ENCODE measurements at regions not wholly inside any gene's neighbourhood (a gene's known extent, or its start where the extent isn't known, plus 50 kb on each side); places are given as distances from the start of the nearest gene placed in this dataset.

DNA sequence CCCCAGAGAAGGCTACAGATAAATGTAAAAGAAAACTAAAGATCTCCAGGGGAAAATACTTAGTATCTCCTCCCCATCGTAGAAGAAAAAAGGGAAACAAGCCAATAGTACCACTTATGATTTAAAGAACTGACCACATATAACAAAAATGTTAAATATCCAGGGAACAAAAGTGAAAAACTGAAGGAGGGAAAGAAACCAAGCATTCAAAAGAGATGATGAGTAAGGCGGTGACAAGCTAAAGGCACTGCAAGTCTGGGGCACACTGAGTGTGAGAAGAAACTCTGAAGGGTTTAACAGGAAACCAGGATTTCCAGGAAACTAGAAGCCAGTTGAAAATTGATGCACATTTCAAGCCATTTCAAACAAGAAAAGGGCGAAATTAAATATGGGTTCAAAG is 226.3 kb downstream of the AHR start (continued):
- TF ChIP-seq IRF3 (IDR thresholded peaks at IDR 0.05; ENCODE audit: low read depth, low read length) (no peak), JUND (IDR thresholded peaks at IDR 0.05) (no peak), CHD2 (IDR thresholded peaks at IDR 0.05; ENCODE audit: low read length, partially characterized antibody) (no peak), RXRA (IDR thresholded peaks at IDR 0.05; ENCODE audit: borderline replicate concordance, low read depth) (no peak), RAD21 (IDR thresholded peaks at IDR 0.05; ENCODE audit: low read length) (no peak), TCF12 (IDR thresholded peaks at IDR 0.05) (no peak), TAF1 (IDR thresholded peaks at IDR 0.05; ENCODE audit: borderline replicate concordance, low read depth, low read length) (no peak), RFX5 (IDR thresholded peaks at IDR 0.05; ENCODE audit: low read length) (no peak)

- Histone ChIP-seq H3F3A (replicated peaks; ENCODE audit: insufficient read depth) (peaks cover 5% of the 10 kb centered on the region), H3K27ac (ENCODE audit: low read depth in 2 of 2, low read length in 1 of 2) (no peak overlapping the region), H3K9ac (no peak overlapping the region), H3K27me3 (ENCODE audit: insufficient read depth) (no peaks in the 10 kb centered on the region), H3K4me3 (ENCODE audit: low read depth in 2 of 2, low read length in 1 of 2) (no peak overlapping the region), H3K79me2 (ENCODE audit: insufficient read depth) (no peaks in the 10 kb centered on the region), H3K36me3 (replicated peaks in 1 of 2; ENCODE audit: control insufficient read depth in 1 of 2, insufficient read depth in 2 of 2, low read length in 1 of 2) (no peaks in the 10 kb centered on the region), H3K9me3 (no peaks in the 10 kb centered on the region), H2AFZ (ENCODE audit: low read depth) (no peak overlapping the region), H4K20me1 (ENCODE audit: insufficient read depth) (no peaks in the 10 kb centered on the region), H3K4me2 (no peak overlapping the region), H3K9me2 (no peaks in the 10 kb centered on the region), H3K4me1 (ENCODE audit: control insufficient read depth in 1 of 2, insufficient read depth in 2 of 2, low read depth in 1 of 2, low read length in 1 of 2) (peaks cover 0 to 8% of the 10 kb centered on the region in 2 experiments; a peak in 1 of 4 replicates)
- TF ChIP-seq NFIC (IDR thresholded peaks at IDR 0.05; ENCODE audit: borderline replicate concordance): no peak
- no peak for TF ChIP-seq MEF2A (IDR thresholded peaks at IDR 0.05; ENCODE audit: borderline replicate concordance, low read depth)
- TF ChIP-seq TEAD4 (IDR thresholded peaks at IDR 0.05; ENCODE audit: borderline replicate concordance, insufficient read depth): no peak
- TF ChIP-seq SIN3A (IDR thresholded peaks at IDR 0.05; ENCODE audit: borderline replicate concordance, low read depth, low read length): no peak
- no peak for TF ChIP-seq RXRA (IDR thresholded peaks at IDR 0.05; ENCODE audit: borderline replicate concordance, low read depth)
- no peak for TF ChIP-seq CHD2 (IDR thresholded peaks at IDR 0.05; ENCODE audit: low read length, partially characterized antibody)
- no peak for TF ChIP-seq FOSL2 (IDR thresholded peaks at IDR 0.05; ENCODE audit: borderline replicate concordance, low read depth)
- TF ChIP-seq NRF1 (IDR thresholded peaks at IDR 0.05; ENCODE audit: low read depth, low read length): no peak
- TF ChIP-seq, protein P1, sequence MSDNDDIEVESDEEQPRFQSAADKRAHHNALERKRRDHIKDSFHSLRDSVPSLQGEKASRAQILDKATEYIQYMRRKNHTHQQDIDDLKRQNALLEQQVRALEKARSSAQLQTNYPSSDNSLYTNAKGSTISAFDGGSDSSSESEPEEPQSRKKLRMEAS (IDR thresholded peaks at IDR 0.05; ENCODE audit: low read depth): no peak
- no peak for TF ChIP-seq FOXJ3 (CRISPR knock-in tag; IDR thresholded peaks at IDR 0.05)
- TF ChIP-seq RAD21 (IDR thresholded peaks at IDR 0.05; ENCODE audit: low read length): no peak
- no peak for TF ChIP-seq MXI1 (IDR thresholded peaks at IDR 0.05; ENCODE audit: low read depth, low read length)
- TF ChIP-seq FOXM1 (IDR thresholded peaks at IDR 0.05; ENCODE audit: low read depth): no peak
- no peak for TF ChIP-seq EZH2phosphoT487 (IDR thresholded peaks at IDR 0.05; ENCODE audit: borderline replicate concordance, low read depth)
- DNase-seq: no peak
- ChIA-PET POLR2A (no interaction called here), CTCF (interaction anchor here (1.2 kb wide), 1 partner anchor 14 kb away, joined by 3 read pairs; no protein-coding TSS in a partner anchor)
These were observed 228.2 kb downstream of the AHR start for GRCh38 chr7:17526621-17527020.

All from SK-N-SH (cell line).